ENCODE measurements at regions not wholly inside any gene's neighbourhood (a gene's known extent, or its start where the extent isn't known, plus 50 kb on each side); places are given as distances from the start of the nearest gene placed in this dataset.

GRCh38 chr7:25546306-25546705, 318.0 kb upstream of the NPVF start:
- TF ChIP-seq CTCF (conservative IDR thresholded peaks at IDR 0.05; ENCODE audit: low read length) (no peak), EZH2phosphoT487 (IDR thresholded peaks at IDR 0.05; ENCODE audit: borderline replicate concordance, low read depth, low read length) (no peak)

All from OCI-LY7 (cell line).